Tibial nerve (tissue), 4 donors: ENCODE measurements at regions not wholly inside any gene's neighbourhood (a gene's known extent, or its start where the extent isn't known, plus 50 kb on each side); places are given as distances from the start of the nearest gene placed in this dataset.

Source experiments
- DNase-seq, 2 donors: peaks; one replicate each; pipeline ENCODE4 v3.0.0-alpha.2; 2019; ENCODE audit warnings: low spot score in 2 of 2
- H3K27ac ChIP-seq, 4 donors: fragments of 200-600 bp; sonication (generic) in 3 of 4; one replicate each; pipeline ENCODE4 v1.5.1; 2017 to 2019; ENCODE audit warnings: mild to moderate bottlenecking in 1 of 4
- H3K27me3 ChIP-seq, 2 donors: fragments of 200-600 bp; sonication (generic) in 1 of 2; one replicate each; pipeline versions ENCODE4 v1.5.1 to v1.6.0; 2017 to 2019
- H3K36me3 ChIP-seq, 3 donors: fragments of 200-600 bp; sonication (generic); one replicate each; pipeline ENCODE4 v1.5.1; 2018 to 2019
- H3K4me1 ChIP-seq, 4 donors: fragments of 200-600 bp; sonication (generic) in 3 of 4; one replicate each; pipeline ENCODE4 v1.5.1; 2017 to 2019
- H3K4me3 ChIP-seq, 4 donors: fragments of 200-600 bp; sonication (generic) in 3 of 4; one replicate each; pipeline ENCODE4 v1.5.1; 2017 to 2019; ENCODE audit warnings: mild to moderate bottlenecking in 1 of 4, moderate library complexity in 1 of 4
- H3K9me3 ChIP-seq, 4 donors: fragments of 200-600 bp; sonication (generic) in 3 of 4; one replicate each; pipeline ENCODE4 v1.5.1; 2017 to 2019
- EP300 ChIP-seq, 2 donors: sonication (generic); formaldehyde crosslinking; IDR thresholded peaks; one replicate each; pipeline ENCODE4 v1.6.1; 2017; ENCODE audit warnings: antibody characterized with exemption in 2 of 2, mild to moderate bottlenecking in 1 of 2
- POLR2A ChIP-seq, 2 donors: fragments of 450-650 bp; IDR thresholded peaks; one replicate each; pipeline ENCODE4 v1.6.1; 2017; ENCODE audit warnings: antibody characterized with exemption in 2 of 2, mild to moderate bottlenecking in 2 of 2, moderate library complexity in 2 of 2
- WGBS, 2 donors: methylation state at CpG; one replicate each; pipeline ENCODE4 v1.1.5; 2018; 5-methylcytosine and 5-hydroxymethylcytosine counted together
- TF ChIP-seq, protein P1 (sequence below), 5 experiments: fragments of 200-600 bp in 3 of 5; fragments of 450-650 bp in 2 of 5; sonication (generic) in 3 of 5; IDR thresholded peaks; one replicate each; pipeline ENCODE4 v1.5.1; 2016 to 2019; ENCODE audit warnings: antibody characterized with exemption in 5 of 5, mild to moderate bottlenecking in 3 of 5, moderate library complexity in 2 of 5

DNA sequence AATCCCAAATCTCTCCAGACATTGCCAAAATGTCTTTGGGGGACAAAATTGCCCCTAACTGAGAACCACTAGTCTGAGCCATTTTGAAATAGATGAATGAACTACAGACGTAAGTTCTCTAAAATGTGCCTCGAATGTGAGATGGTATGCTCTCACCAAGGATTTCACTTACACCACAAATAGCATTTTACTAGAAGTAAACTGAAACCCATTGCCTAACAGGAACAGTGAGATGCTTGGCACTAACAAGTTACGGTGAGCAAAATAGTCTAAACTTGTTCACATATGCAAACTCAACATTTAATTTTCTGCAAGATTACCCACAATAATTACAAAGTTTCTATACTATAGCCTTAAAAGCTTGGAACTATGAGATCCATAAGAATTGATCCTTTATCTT is 343.6 kb upstream of the ESRRG start:
- Histone ChIP-seq H3K27ac (no peak overlapping the region), H3K9me3 (no peaks in the 10 kb centered on the region), H3K27me3 (no peaks in the 10 kb centered on the region), H3K36me3 (no peaks in the 10 kb centered on the region), H3K4me1 (no peaks in the 10 kb centered on the region), H3K4me3 (no peak overlapping the region)
- WGBS, 2 donors: 92 to 93% methylated on average over 3 of the region's 3 CpGs
- TF ChIP-seq POLR2A (IDR thresholded peaks at IDR 0.05) (no peak), EP300 (IDR thresholded peaks at IDR 0.05) (no peak)
- TF ChIP-seq, protein P1, sequence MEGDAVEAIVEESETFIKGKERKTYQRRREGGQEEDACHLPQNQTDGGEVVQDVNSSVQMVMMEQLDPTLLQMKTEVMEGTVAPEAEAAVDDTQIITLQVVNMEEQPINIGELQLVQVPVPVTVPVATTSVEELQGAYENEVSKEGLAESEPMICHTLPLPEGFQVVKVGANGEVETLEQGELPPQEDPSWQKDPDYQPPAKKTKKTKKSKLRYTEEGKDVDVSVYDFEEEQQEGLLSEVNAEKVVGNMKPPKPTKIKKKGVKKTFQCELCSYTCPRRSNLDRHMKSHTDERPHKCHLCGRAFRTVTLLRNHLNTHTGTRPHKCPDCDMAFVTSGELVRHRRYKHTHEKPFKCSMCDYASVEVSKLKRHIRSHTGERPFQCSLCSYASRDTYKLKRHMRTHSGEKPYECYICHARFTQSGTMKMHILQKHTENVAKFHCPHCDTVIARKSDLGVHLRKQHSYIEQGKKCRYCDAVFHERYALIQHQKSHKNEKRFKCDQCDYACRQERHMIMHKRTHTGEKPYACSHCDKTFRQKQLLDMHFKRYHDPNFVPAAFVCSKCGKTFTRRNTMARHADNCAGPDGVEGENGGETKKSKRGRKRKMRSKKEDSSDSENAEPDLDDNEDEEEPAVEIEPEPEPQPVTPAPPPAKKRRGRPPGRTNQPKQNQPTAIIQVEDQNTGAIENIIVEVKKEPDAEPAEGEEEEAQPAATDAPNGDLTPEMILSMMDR (IDR thresholded peaks at IDR 0.05): no peak
- no peak for DNase-seq

DNA sequence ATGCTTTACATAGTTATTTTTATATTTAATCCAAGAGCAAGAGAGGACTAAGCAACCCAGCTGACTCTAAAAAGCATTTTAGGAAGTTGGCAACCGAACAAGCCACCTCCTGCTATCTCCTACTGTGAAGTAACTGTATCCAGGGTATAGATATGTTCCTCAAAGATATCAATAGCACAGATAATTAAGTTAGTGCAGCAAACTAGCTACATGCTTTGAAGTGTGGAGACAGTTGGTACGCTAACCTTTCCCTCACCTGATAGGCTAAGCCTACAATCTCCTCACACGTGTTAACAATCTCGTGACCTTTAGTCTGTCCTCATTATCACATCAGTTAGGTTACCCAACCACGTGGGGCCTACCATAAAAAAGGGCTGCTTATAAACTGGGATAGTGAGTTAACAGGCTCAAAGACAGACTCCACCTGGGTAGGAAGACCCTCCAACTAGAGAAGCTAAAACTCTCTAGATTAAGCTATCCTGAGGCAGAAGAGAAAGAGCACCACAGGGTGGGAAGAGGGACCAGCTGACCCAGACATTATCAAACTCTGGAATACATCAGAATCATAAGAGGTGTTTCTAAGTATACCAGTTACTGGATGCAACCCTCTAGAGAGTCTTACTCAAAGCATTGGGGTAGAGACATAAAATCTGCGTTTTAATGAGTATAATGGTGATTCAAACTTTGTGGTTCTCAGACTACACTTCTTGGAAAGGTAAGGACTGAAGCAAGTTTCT is 340.1 kb upstream of the ESRRG start:
- H3K27ac ChIP-seq: no peak overlapping the region
- WGBS, 2 donors: 49 to 55% methylated on average over 6 of the region's 6 CpGs
- H3K4me3 ChIP-seq: no peak overlapping the region
- TF ChIP-seq, protein P1 (IDR thresholded peaks at IDR 0.05): no peak
- no peak for TF ChIP-seq EP300 (IDR thresholded peaks at IDR 0.05)
- no peak for TF ChIP-seq POLR2A (IDR thresholded peaks at IDR 0.05)
- peaks cover 0 to under 1% (median 0%) of the 10 kb centered on the region in 4 donors for H3K9me3 ChIP-seq
- H3K27me3 ChIP-seq: no peaks in the 10 kb centered on the region
- no peaks in the 10 kb centered on the region for H3K4me1 ChIP-seq
- DNase-seq: no peak
- H3K36me3 ChIP-seq: no peaks in the 10 kb centered on the region

DNA sequence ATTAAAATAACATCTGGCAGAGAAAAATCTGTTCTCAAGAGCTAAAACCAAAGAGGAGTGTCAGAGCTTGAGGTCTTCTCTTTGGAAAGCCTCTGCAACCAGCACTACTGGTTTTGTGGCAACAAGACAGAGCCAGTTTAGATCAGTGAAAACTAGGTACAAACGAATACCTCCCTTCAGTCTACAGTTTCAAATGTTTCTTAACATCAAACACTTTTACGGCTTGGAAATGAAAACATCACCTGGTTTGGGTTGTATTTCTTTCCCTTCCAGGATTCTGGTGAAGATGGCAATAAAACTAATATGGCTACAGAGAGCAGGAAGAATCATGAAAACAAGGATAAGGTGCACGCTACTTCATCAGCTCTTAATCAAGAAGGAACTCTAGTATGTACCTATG is 339.4 kb upstream of the ESRRG start:
- WGBS, 2 donors: 65 to 70% methylated on average over 3 of the region's 3 CpGs

GRCh38 chr1:217059401-217059800 is 336.2 kb upstream of the ESRRG start:
- DNase-seq: no peak
- Histone ChIP-seq H3K36me3 (no peaks in the 10 kb centered on the region), H3K9me3 (peaks cover 0 to 4% (median 0%) of the 10 kb centered on the region in 4 donors), H3K27me3 (no peaks in the 10 kb centered on the region), H3K4me1 (peaks cover 0 to 5% (median 0%) of the 10 kb centered on the region in 4 donors), H3K4me3 (no peak overlapping the region), H3K27ac (no peak overlapping the region)
- 48 to 83% methylated on average over 1 of the region's 1 CpG for WGBS, 2 donors
- TF ChIP-seq POLR2A (IDR thresholded peaks at IDR 0.05) (no peak), EP300 (IDR thresholded peaks at IDR 0.05) (no peak)
- TF ChIP-seq, protein P1 (IDR thresholded peaks at IDR 0.05): no peak

More for the DNA sequence above, 339.4 kb upstream of the ESRRG start:
- Histone ChIP-seq H3K4me1 (no peaks in the 10 kb centered on the region), H3K27me3 (no peaks in the 10 kb centered on the region), H3K9me3 (peaks cover 0 to 4% (median 0%) of the 10 kb centered on the region in 4 donors), H3K4me3 (no peak overlapping the region), H3K36me3 (no peaks in the 10 kb centered on the region), H3K27ac (no peak overlapping the region)
- TF ChIP-seq EP300 (IDR thresholded peaks at IDR 0.05) (no peak), POLR2A (IDR thresholded peaks at IDR 0.05) (no peak)
- TF ChIP-seq, protein P1 (IDR thresholded peaks at IDR 0.05): no peak
- DNase-seq: no peak

DNA sequence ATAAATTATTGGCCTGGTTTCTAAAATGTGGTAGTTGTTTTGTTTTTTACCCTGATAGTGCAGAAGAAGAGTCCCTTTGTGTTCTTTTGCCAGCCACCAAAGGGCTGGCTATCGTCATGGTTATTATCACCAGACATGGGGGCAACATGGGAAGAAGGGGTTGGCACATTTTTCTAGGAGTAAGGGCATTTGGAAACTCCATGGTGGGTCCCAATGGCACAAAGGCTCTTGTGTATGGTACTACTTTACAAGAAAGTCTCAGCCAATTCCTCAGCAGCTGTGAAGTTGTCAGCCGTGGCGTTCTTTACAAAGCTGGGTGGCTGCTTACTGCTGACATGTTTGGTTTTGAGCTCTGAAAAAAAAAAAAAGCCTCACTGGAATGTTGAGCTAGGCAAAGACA is 330.4 kb upstream of the ESRRG start:
- Histone ChIP-seq H3K36me3 (no peaks in the 10 kb centered on the region), H3K27ac (peak overlapping the region in 3 of 4 donors; percentile 7 to 73 (median 63)), H3K4me1 (peaks cover 0 to 7% (median 0%) of the 10 kb centered on the region in 4 donors), H3K4me3 (no peak overlapping the region), H3K9me3 (peaks cover 0 to 4% (median 0%) of the 10 kb centered on the region in 4 donors), H3K27me3 (no peaks in the 10 kb centered on the region)
- WGBS, 2 donors: 29 to 57% methylated on average over 3 of the region's 3 CpGs
- DNase-seq: no peak
- TF ChIP-seq POLR2A (IDR thresholded peaks at IDR 0.05) (no peak), EP300 (IDR thresholded peaks at IDR 0.05) (peak in 1 of 2 donors; percentile 66)
- TF ChIP-seq, protein P1 (IDR thresholded peaks at IDR 0.05): no peak
